Upper lobe of right lung (tissue), 1 donor: ENCODE measurements at regions not wholly inside any gene's neighbourhood (a gene's known extent, or its start where the extent isn't known, plus 50 kb on each side); places are given as distances from the start of the nearest gene placed in this dataset.
"Not testable (repeated sequence)": the region's sequence is repeated elsewhere in the genome, so short reads cannot be mapped to it uniquely, and the experiment has no call there.

Source experiments
- ATAC-seq: fragments of 200-7000 bp; cut with Tn5 transposase; one replicate; pipeline ENCODE4 v1.9.1; 2020; ENCODE audit warnings: mild to moderate bottlenecking, moderate library complexity
- DNase-seq: peaks from one replicate; pipeline ENCODE4 v3.0.0-alpha.2; 2020
- H3K27ac ChIP-seq: fragments of 200-600 bp; one replicate; pipeline ENCODE4 v1.8.0; 2022
- H3K27me3 ChIP-seq: fragments of 200-600 bp; one replicate; pipeline ENCODE4 v1.8.0; 2022; ENCODE audit warnings: mild to moderate bottlenecking
- H3K36me3 ChIP-seq: fragments of 200-600 bp; one replicate; pipeline ENCODE4 v1.8.0; 2022
- H3K4me1 ChIP-seq: fragments of 200-600 bp; one replicate; pipeline ENCODE4 v1.8.0; 2022
- H3K4me3 ChIP-seq: fragments of 200-600 bp; one replicate; pipeline ENCODE4 v1.8.0; 2022; ENCODE audit warnings: mild to moderate bottlenecking
- H3K9me3 ChIP-seq: fragments of 200-600 bp; one replicate; pipeline ENCODE4 v1.8.0; 2022
- intact Hi-C: fragments of 100-400 bp; cut with DNase I; formaldehyde crosslinking; loops from one replicate; pipeline ENCODE4 v1.11.0; 2022
- TF ChIP-seq, protein P1 (sequence below): fragments of 200-600 bp; IDR thresholded peaks from one replicate; pipeline ENCODE4 v1.8.0; 2022; ENCODE audit warnings: antibody characterized with exemption
- donor health status: DM: no; HTN: yes; CAD: no; lungs with severe emphysema.

DNA sequence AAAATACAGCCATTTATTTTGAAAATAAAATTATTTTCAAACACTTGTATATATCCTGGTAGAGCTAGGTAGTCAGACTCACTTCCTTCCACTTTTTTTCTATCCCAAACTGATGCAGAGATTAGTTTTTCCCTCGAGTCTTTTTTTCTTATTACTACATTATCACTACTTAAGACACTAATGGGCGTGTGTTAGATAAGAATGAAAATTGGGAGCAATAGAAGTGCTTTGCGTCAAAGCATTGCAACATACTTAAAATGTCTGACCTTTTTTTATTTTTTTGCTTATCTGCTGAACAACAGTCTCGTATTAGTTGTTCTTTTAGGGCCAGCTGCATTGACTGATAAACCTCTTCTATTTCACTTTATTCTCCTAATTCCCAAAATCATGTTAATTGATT is 1278.7 kb downstream of the CDH12 start:
- DNase-seq (no peak), ATAC-seq (no peak)
- H3K4me1 ChIP-seq: no peaks in the 10 kb centered on the region
- no peak overlapping the region for H3K27ac ChIP-seq
- H3K4me3 ChIP-seq: no peak overlapping the region
- no peaks in the 10 kb centered on the region for H3K27me3 ChIP-seq
- H3K9me3 ChIP-seq: no peaks in the 10 kb centered on the region
- no peaks in the 10 kb centered on the region for H3K36me3 ChIP-seq
- TF ChIP-seq, protein P1, sequence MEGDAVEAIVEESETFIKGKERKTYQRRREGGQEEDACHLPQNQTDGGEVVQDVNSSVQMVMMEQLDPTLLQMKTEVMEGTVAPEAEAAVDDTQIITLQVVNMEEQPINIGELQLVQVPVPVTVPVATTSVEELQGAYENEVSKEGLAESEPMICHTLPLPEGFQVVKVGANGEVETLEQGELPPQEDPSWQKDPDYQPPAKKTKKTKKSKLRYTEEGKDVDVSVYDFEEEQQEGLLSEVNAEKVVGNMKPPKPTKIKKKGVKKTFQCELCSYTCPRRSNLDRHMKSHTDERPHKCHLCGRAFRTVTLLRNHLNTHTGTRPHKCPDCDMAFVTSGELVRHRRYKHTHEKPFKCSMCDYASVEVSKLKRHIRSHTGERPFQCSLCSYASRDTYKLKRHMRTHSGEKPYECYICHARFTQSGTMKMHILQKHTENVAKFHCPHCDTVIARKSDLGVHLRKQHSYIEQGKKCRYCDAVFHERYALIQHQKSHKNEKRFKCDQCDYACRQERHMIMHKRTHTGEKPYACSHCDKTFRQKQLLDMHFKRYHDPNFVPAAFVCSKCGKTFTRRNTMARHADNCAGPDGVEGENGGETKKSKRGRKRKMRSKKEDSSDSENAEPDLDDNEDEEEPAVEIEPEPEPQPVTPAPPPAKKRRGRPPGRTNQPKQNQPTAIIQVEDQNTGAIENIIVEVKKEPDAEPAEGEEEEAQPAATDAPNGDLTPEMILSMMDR: no peak
- intact Hi-C loops: no loop called here

DNA sequence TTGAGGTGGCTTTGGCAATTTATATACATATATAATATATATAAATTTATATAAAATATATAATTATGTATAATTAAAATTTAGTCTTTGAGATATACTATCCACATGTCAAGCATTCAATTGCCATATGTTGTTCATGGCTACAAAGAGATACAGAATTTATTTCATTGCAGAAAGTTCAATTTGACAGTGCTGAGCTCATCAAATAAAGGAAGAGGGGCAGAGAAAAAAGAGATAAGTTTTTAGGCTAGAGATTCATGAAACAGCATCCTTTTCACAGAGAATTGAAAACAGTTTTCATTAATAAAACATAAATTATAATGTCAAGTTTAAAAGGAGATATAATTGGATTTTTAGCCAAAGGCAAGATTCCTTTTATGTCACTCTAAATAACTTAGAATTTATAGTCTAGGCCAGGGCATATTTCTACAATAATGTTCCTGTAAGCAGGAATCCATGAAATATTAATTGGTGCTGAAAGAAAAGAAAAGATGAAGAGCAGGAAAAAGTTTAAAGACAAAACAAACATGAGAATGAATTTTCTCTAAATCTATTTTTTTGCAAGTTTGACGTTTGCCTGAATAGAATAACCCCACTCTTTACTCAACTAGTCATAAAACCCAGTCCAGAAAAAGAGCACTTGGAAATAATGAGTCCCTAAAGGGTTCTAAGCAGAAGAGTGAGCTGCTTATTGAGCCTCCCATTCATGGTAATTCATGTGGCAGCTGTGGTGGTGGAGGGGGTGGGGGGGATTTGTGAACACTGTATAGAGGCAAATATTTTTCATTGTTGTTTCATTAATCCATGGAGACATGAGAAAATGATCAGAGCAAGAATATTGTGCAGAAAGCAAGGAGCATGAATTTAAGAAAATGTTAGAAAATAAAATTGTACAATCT is 1279.5 kb downstream of the CDH12 start:
- Histone ChIP-seq H3K36me3 (no peaks in the 10 kb centered on the region), H3K27ac (no peak overlapping the region), H3K9me3 (no peaks in the 10 kb centered on the region), H3K4me3 (no peak overlapping the region), H3K4me1 (no peaks in the 10 kb centered on the region), H3K27me3 (no peaks in the 10 kb centered on the region)
- no peak for DNase-seq
- TF ChIP-seq, protein P1: no peak
- intact Hi-C loops: no loop called here
- no peak for ATAC-seq

DNA sequence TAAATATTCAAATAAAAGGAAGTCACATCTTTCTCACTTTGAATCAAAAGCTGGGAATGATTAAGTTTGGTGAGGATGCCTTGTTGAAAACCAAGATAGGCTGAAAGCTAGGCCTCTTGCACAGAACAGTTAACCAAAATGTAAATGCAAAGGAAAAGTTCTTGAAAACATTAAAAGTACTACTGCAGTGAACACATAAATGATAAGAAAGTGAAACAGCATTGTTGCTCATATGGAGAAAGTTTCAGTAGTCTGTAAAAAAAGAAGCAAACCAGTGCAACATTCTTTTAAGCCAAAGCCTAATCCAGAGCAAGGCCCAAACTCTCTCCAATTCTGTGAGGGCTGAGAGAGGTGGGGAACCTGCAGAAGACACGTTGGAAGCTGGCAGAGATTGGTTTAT is 1281.9 kb downstream of the CDH12 start:
- intact Hi-C loops, ATAC-seq: not testable (repeated sequence)

DNA sequence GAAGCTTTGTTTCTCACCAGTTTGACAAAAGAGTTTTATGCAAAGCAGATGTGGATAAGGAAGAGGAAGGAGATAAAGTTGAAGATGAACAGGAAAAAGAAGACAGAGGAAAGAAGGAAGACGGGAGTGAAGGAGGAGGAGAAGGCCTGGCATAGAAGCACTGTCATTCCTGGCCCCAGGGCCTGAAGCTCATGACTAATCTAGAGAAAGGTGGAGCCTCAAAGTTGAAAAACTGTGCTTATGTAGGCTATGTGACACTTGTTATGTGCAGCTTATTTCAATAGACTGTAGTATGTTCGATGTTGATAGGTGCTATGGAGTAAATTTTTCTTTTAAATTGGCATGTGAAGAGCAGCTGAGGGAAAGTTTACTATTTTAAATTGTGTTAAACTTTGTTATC is 1294.0 kb downstream of the CDH12 start:
- H3K4me3 ChIP-seq, intact Hi-C loops, H3K27me3 ChIP-seq, DNase-seq, H3K36me3 ChIP-seq, H3K27ac ChIP-seq, ATAC-seq, H3K9me3 ChIP-seq, H3K4me1 ChIP-seq: not testable (repeated sequence)

More for the DNA sequence above, 1281.9 kb downstream of the CDH12 start:
- H3K9me3 ChIP-seq, H3K4me1 ChIP-seq, DNase-seq, H3K4me3 ChIP-seq, H3K27ac ChIP-seq, H3K27me3 ChIP-seq, H3K36me3 ChIP-seq: not testable (repeated sequence)

DNA sequence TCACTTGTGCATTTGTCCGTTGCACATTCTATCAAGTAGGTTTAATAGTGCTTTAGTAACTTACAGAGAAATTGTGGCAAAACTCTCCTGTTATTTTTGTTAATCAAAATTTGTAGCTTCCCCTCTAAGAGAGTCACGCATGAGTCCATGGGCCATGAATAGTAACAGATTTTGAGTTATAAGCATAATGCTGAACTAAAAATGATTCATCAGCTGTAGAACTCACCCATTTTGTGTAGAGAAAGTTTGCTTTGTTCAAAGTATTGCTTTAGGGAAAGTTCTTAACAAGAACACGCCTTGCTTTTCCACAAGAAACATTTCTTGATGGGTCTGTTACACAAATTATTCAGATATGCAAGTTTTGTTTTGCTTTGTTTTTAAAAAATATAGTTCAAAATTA is 1300.9 kb downstream of the CDH12 start:
- H3K9me3 ChIP-seq, H3K4me1 ChIP-seq, ATAC-seq, H3K27ac ChIP-seq, H3K36me3 ChIP-seq, intact Hi-C loops, DNase-seq, H3K27me3 ChIP-seq, H3K4me3 ChIP-seq: not testable (repeated sequence)

DNA sequence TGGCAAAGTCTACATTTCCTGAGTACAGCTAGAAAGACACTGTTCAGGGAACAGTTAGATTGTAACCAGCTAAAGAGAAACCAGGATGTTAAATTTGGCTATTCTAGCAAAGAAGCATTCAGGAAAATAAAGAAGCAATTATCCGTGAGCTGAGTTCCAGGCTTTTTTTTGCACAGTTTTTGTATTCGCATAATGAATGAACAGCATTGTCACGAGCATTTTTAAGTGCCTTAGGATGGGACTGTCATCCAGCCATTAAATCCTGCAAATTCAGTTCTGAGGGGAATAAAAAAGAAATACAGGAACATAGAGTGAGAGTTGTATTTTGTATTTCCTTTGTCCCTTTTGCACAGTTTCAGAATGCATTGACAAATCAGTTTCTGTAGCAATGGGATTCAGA is 1302.2 kb downstream of the CDH12 start:
- intact Hi-C loops, DNase-seq, ATAC-seq: not testable (repeated sequence)

DNA sequence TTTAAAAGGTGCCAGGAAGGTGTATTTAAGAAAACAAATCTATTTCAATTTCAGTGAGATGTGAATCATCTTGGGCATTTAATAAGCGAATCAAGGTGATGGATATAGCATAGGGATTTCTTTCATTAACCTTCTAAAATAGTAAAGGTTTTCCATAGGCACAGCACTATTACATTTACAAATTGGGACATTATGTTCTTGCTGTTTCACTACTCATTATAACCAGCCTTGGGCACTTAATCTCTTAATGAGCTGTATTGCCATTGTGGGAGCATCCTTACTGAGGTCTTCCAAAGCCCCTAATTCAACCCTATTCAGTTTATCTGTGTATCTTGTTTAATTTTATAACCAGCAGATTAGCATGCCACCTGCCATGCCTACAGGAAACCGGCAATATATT is 1305.5 kb downstream of the CDH12 start:
- H3K4me1 ChIP-seq, intact Hi-C loops, H3K27me3 ChIP-seq, ATAC-seq, H3K36me3 ChIP-seq, H3K27ac ChIP-seq, DNase-seq, H3K9me3 ChIP-seq, H3K4me3 ChIP-seq: not testable (repeated sequence)

More for the DNA sequence above, 1302.2 kb downstream of the CDH12 start:
- H3K27me3 ChIP-seq, H3K27ac ChIP-seq, H3K9me3 ChIP-seq, H3K4me1 ChIP-seq, H3K4me3 ChIP-seq, H3K36me3 ChIP-seq: not testable (repeated sequence)

DNA sequence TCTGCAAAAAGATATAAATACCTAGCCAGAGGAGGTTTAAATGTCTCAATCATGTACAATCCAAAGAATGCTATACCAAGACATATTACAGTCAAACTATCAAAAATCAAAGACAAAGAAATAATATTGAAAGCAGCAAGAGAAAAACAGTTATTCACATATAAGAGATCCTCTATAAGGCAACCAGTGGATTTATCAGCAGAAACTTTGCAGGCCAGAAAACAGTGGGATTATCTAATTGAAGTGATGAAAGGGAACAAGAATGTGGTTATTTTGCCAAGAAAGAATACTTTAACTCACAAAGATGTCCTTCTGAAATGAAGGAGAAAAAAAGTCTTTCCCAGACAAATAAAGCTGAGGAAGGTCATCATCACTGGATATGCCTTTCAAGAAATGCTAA is 1318.0 kb downstream of the CDH12 start:
- ATAC-seq, H3K4me3 ChIP-seq, H3K9me3 ChIP-seq, H3K36me3 ChIP-seq, H3K27me3 ChIP-seq, DNase-seq, H3K4me1 ChIP-seq, intact Hi-C loops, H3K27ac ChIP-seq: not testable (repeated sequence)

DNA sequence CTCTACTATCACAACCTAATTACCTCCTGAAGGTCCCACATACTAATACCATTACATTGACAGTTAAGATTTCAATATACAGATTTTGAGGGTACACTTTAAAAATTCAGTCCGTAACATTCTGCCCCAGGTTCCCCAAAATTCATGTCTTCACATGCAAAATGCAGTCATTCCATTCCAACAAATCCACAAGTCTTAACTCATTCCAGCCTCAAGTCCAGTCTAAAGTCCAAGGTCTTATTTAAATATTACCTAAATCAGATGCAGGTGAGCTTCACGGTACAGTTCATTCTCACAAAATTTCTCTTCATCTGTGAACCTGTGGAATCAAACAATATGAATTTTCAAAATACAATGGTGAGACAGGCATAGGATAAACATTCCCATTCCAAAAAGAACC is 1332.0 kb downstream of the CDH12 start:
- ATAC-seq, intact Hi-C loops: not testable (repeated sequence)

DNA sequence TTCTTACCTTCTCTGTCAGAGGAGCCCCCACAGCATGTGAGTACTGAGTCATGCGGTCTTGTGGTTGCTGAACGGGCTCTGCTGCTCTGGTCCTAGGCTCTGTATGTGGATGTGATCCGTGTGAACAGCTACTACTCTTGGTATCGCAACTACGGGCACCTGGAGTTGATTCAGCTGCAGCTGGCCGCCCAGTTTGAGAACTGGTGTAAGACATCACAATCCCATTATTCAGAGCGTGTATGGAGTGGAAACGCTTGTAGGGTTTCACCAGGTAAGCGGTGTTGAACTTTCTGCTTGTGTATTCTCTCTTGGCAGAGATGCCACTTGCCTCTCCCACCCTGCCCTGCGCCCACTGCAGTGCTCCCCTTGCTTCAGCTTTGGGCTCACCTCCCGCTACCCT is 1356.2 kb downstream of the CDH12 start:
- H3K27me3 ChIP-seq: not testable (repeated sequence)

More for the DNA sequence above, 1332.0 kb downstream of the CDH12 start:
- not testable (repeated sequence) for H3K27ac ChIP-seq, DNase-seq, H3K9me3 ChIP-seq, H3K36me3 ChIP-seq, H3K27me3 ChIP-seq, H3K4me3 ChIP-seq, H3K4me1 ChIP-seq

DNA sequence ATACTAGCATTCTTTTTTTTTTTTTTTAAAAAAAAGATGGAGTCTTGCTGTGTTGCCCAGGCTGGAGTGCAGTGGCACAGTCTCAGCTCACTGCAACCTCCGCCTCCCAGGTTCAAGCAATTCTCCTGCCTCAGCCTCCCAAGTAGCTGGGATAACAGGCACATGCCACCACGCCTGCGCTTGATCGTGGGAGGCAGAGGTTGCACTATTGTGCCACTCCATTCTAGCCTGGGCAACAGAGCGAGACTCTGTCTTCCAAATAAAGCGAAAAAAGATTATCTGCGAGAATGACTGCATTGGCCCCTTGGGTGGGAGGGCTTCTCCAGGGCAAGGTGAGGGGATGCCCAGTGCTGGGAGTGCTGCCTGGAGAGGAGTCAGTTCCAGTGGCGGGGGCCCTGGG is 1357.1 kb downstream of the CDH12 start:
- intact Hi-C loops, H3K4me1 ChIP-seq, H3K9me3 ChIP-seq, H3K27me3 ChIP-seq, ATAC-seq, H3K27ac ChIP-seq, H3K4me3 ChIP-seq: not testable (repeated sequence)
- peaks cover 18% of the 10 kb centered on the region for H3K36me3 ChIP-seq
- peak; percentile 71 for DNase-seq

More for the DNA sequence above, 1356.2 kb downstream of the CDH12 start:
- H3K27ac ChIP-seq, H3K9me3 ChIP-seq, DNase-seq, ATAC-seq, H3K4me1 ChIP-seq, H3K4me3 ChIP-seq, intact Hi-C loops: not testable (repeated sequence)
- peaks cover 16% of the 10 kb centered on the region for H3K36me3 ChIP-seq

DNA sequence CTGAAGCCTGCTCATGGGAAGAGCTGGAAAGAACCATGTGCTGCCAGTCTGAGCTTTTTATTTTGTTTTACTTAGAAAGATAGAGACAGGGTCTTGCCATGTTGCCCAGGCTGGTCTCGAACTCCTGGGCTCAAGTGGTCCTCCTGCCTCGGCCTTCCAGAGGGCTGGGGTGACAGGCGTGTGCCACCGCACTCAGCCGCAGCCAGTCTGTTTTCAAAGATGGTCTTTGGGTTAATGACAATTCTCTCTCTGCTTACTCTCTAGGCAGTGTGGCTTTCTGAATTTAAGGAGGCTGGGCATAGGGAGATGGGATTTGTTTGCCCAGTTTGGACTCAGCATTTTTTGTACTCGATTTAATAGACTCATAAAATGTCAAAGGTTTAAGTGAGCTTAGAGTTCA is 1357.9 kb downstream of the CDH12 start:
- H3K27ac ChIP-seq, H3K4me1 ChIP-seq, ATAC-seq, H3K27me3 ChIP-seq, H3K4me3 ChIP-seq, intact Hi-C loops, H3K9me3 ChIP-seq: not testable (repeated sequence)
- DNase-seq: peak; percentile 68
- H3K36me3 ChIP-seq: peaks cover 18% of the 10 kb centered on the region
